Nephron (organoid): ENCODE measurements at regions not wholly inside any gene's neighbourhood (a gene's known extent, or its start where the extent isn't known, plus 50 kb on each side); places are given as distances from the start of the nearest gene placed in this dataset.

Experiments used
- H3K27ac Mint-ChIP-seq, 3 experiments: 2 replicates each; pipeline ENCODE4 v1.8.0; 2020; ENCODE audit warnings: mixed read lengths in 3 of 3, mild to moderate bottlenecking in 2 of 3, moderate library complexity in 1 of 3
- H3K27me3 Mint-ChIP-seq: 2 replicates; pipeline ENCODE4 v1.8.0; 2021; ENCODE audit warnings: low read depth, mild to moderate bottlenecking, moderate library complexity, mixed read lengths
- H3K36me3 Mint-ChIP-seq: 2 replicates; pipeline ENCODE4 v1.8.0; 2020; ENCODE audit warnings: low read depth, mixed read lengths
- H3K4me1 Mint-ChIP-seq: 2 replicates; pipeline ENCODE4 v1.8.0; 2020; ENCODE audit warnings: mixed read lengths
- H3K4me3 Mint-ChIP-seq, 3 experiments: 2 replicates each; pipeline ENCODE4 v1.8.0; 2020; ENCODE audit warnings: mild to moderate bottlenecking in 3 of 3, mixed read lengths in 3 of 3, moderate library complexity in 2 of 3
- H3K9me3 Mint-ChIP-seq: 2 replicates; pipeline ENCODE4 v1.8.0; 2020; ENCODE audit warnings: mixed read lengths
- CTCF ChIP-seq, 3 experiments: fragments of 200-600 bp; sonication (generic); IDR thresholded peaks; one replicate each; pipeline ENCODE4 v1.5.0; 2021; ENCODE audit warnings: antibody characterized with exemption in 3 of 3; ENCODE audit not compliant: unreplicated experiment in 3 of 3

- H3K27me3 Mint-ChIP-seq: no peaks in the 10 kb centered on the region
- no peaks in the 10 kb centered on the region for H3K4me1 Mint-ChIP-seq
- no peak for TF ChIP-seq CTCF (IDR thresholded peaks at IDR 0.05; ENCODE audit: unreplicated experiment in 3 of 3)
- H3K4me3 Mint-ChIP-seq: no peak overlapping the region
- no peak overlapping the region for H3K27ac Mint-ChIP-seq
- H3K9me3 Mint-ChIP-seq: no peaks in the 10 kb centered on the region
- no peaks in the 10 kb centered on the region for H3K36me3 Mint-ChIP-seq
Measured at GRCh38 chr13:53863520-53863919, 834.9 kb downstream of the OLFM4 start.

- H3K9me3 Mint-ChIP-seq: no peaks in the 10 kb centered on the region
- TF ChIP-seq CTCF (IDR thresholded peaks at IDR 0.05; ENCODE audit: unreplicated experiment in 3 of 3): no peak
- no peaks in the 10 kb centered on the region for H3K27me3 Mint-ChIP-seq
- no peak overlapping the region for H3K27ac Mint-ChIP-seq
- no peaks in the 10 kb centered on the region for H3K4me1 Mint-ChIP-seq
- no peaks in the 10 kb centered on the region for H3K36me3 Mint-ChIP-seq
- no peak overlapping the region for H3K4me3 Mint-ChIP-seq
Measured at GRCh38 chr13:53873558-53873957, 844.9 kb downstream of the OLFM4 start.

GRCh38 chr13:53878861-53879260, 850.2 kb downstream of the OLFM4 start:
- Mint-ChIP-seq H3K9me3 (peaks cover 5% of the 10 kb centered on the region), H3K27me3 (no peaks in the 10 kb centered on the region)
- no peak for TF ChIP-seq CTCF (IDR thresholded peaks at IDR 0.05; ENCODE audit: unreplicated experiment in 3 of 3)

GRCh38 chr13:53885997-53886396, 857.4 kb downstream of the OLFM4 start:
- no peaks in the 10 kb centered on the region for H3K36me3 Mint-ChIP-seq
- no peak overlapping the region for H3K27ac Mint-ChIP-seq
- peaks cover 5% of the 10 kb centered on the region for H3K9me3 Mint-ChIP-seq
- H3K4me1 Mint-ChIP-seq: no peaks in the 10 kb centered on the region
- no peak overlapping the region for H3K4me3 Mint-ChIP-seq
- TF ChIP-seq CTCF (IDR thresholded peaks at IDR 0.05; ENCODE audit: unreplicated experiment in 3 of 3): no peak
- H3K27me3 Mint-ChIP-seq: no peaks in the 10 kb centered on the region

More at GRCh38 chr13:53878861-53879260, 850.2 kb downstream of the OLFM4 start:
- H3K36me3 Mint-ChIP-seq: no peaks in the 10 kb centered on the region
- H3K27ac Mint-ChIP-seq: no peak overlapping the region
- H3K4me1 Mint-ChIP-seq: no peaks in the 10 kb centered on the region
- H3K4me3 Mint-ChIP-seq: no peak overlapping the region

GRCh38 chr13:53890696-53891095, 862.1 kb downstream of the OLFM4 start:
- Mint-ChIP-seq H3K4me1 (no peaks in the 10 kb centered on the region), H3K4me3 (no peak overlapping the region), H3K27me3 (no peaks in the 10 kb centered on the region), H3K9me3 (no peaks in the 10 kb centered on the region), H3K27ac (no peak overlapping the region), H3K36me3 (no peaks in the 10 kb centered on the region)
- no peak for TF ChIP-seq CTCF (IDR thresholded peaks at IDR 0.05; ENCODE audit: unreplicated experiment in 3 of 3)

- TF ChIP-seq CTCF (IDR thresholded peaks at IDR 0.05; ENCODE audit: unreplicated experiment in 3 of 3): no peak
- Mint-ChIP-seq H3K4me1 (no peaks in the 10 kb centered on the region), H3K36me3 (no peaks in the 10 kb centered on the region), H3K4me3 (no peak overlapping the region), H3K27me3 (no peaks in the 10 kb centered on the region), H3K27ac (no peak overlapping the region), H3K9me3 (no peaks in the 10 kb centered on the region)
Measured at GRCh38 chr13:53901593-53901992, 873.0 kb downstream of the OLFM4 start.
